Pancreas (tissue), 10 donors: ENCODE measurements at regions not wholly inside any gene's neighbourhood (a gene's known extent, or its start where the extent isn't known, plus 50 kb on each side); places are given as distances from the start of the nearest gene placed in this dataset.

ENCODE experiments used
- ATAC-seq, 4 donors: fragments of 200-7000 bp; cut with Tn5 transposase; one replicate each; pipeline versions ENCODE4 v1.8.0 to v1.9.1; 2020; ENCODE audit warnings: mild to moderate bottlenecking in 4 of 4, moderate library complexity in 4 of 4
- DNase-seq, 6 donors: peaks; one replicate each; pipeline ENCODE4 v3.0.0-alpha.2; 2020
- FAIRE-seq: peaks from 2 replicates; lab custom pipeline; 2012; peaks lifted over from hg19 to GRCh38; lab: Jason Lieb, UNC
- H3K27ac ChIP-seq, 4 donors: fragments of 200-600 bp; sonication (generic); 1 replicate in 3 of 4; 2 replicates in 1 of 4; pipeline versions ENCODE4 v1.5.0 to v1.8.0; 2020
- H3K27me3 ChIP-seq, 4 donors: fragments of 200-600 bp; one replicate each; pipeline ENCODE4 v1.8.0; 2021
- H3K36me3 ChIP-seq, 3 donors: fragments of 200-600 bp; sonication (generic) in 1 of 3; one replicate each; pipeline versions ENCODE4 v1.5.0 to v1.8.0; 2020 to 2021
- H3K4me1 ChIP-seq, 3 donors: fragments of 200-600 bp; one replicate each; pipeline ENCODE4 v1.8.0; 2021
- H3K4me3 ChIP-seq, 4 donors: fragments of 200-600 bp; sonication (generic) in 2 of 4; one replicate each; pipeline versions ENCODE4 v1.5.0 to v1.8.0; 2020 to 2021
- H3K9me3 ChIP-seq, 4 donors: fragments of 200-600 bp; one replicate each; pipeline ENCODE4 v1.8.0; 2021
- CTCF ChIP-seq, 4 donors: fragments of 200-600 bp; sonication (generic) in 3 of 4; IDR thresholded peaks; one replicate each; pipeline versions ENCODE4 v1.5.0 to v1.8.0; 2021; ENCODE audit warnings: antibody characterized with exemption in 4 of 4
- WGBS, 2 donors: extraction: QIAGEN DNeasy Blood & Tissue Kit; methylation state at CpG; one replicate each; pipeline ENCODE4 v1.1.7; 2013; 5-methylcytosine and 5-hydroxymethylcytosine counted together
- intact Hi-C, 3 donors: fragments of 100-400 bp; cut with DNase I; formaldehyde crosslinking; loops; one replicate each; pipeline versions ENCODE4 v1.11.1 to v1.14.2; 2022
- donor health status: healthy with polysubstance abuse.
- donor health status: DM: no; HTN: no; CAD: no; lungs with moderate emphysema.
- donor health status: DM: no; HTN: no; CAD: no.
- donor health status: control.
- donor health status: control.
- donor health status: Bipolar disorder and iron deficiency.
- donor health status: DM: yes; HTN: yes; CAD: no.
- donor health status: DM: no; HTN: no; CAD: no.
- donor health status: DM: no; HTN: no; CAD: no.
- donor health status: DM: yes; HTN: yes; CAD: no.

- no peak for DNase-seq
- no peak for ATAC-seq
- H3K9me3 ChIP-seq, result no peaks in the 10 kb centered on the region
- no peaks in the 10 kb centered on the region for H3K4me1 ChIP-seq
- H3K27ac ChIP-seq, result no peak overlapping the region
- no peaks in the 10 kb centered on the region for H3K27me3 ChIP-seq
- 15 to 16% methylated on average over 2 of the region's 2 CpGs for whole genome bisulfite sequencing, 2 donors
- no peak for TF ChIP-seq CTCF (IDR thresholded peaks at IDR 0.05)
- H3K4me3 ChIP-seq, result no peak overlapping the region
- no peaks in the 10 kb centered on the region for H3K36me3 ChIP-seq
- no peak for FAIRE-seq
- intact Hi-C loops, result no loop called here
These were observed 369.4 kb upstream of the GCFC2 start for GRCh38 chr2:76080154-76080553.

DNA sequence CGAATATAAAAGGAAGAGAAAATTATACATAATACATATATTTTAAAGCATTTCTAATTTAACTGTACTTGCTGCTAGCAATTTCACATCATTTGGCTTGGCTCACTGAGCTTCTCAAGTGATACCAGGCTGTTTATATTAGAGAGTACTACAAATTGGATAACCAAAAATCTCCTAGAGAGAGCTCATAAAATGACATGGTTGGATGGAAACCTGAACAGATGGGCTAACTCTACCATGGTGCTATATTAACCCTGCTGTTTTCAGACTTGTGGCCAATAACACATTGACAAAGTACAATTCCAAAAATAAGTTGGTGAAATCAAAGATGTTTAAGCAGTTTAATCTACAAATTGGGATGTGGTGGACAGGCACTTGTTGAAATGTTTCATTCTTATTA, 364.4 kb upstream of the GCFC2 start:
- FAIRE-seq, result no peak

DNA sequence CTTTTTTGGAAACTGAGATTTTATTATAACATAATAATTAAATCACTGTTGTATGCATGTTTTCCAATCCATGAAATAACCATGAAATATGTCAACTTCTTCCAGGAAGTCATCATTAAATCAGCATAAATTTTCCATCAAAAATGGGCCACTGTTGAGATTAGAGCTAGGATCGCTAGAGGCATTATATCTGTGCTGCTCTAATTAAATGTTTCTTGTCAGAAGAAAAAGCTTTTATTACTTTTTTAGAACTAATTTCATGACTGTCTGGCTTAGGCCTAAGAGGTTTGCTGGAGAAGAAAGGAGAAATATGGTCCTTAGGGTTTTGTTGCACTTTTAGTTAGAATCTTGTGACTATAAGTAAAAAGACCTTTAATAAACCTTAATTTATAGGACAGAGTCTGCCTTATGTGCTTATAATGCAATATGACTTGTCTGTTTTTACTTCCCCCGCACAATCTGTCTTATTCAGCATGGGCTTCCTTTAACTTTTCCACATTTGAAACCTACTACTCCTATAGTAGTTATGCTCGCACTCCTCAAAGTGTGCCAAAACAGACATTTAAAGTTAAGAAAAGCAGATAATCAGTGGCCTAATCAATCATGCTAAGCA, 363.4 kb upstream of the GCFC2 start:
- no peaks in the 10 kb centered on the region for H3K4me1 ChIP-seq
- H3K27me3 ChIP-seq, result no peaks in the 10 kb centered on the region
- no peak for ATAC-seq
- no peaks in the 10 kb centered on the region for H3K36me3 ChIP-seq
- no peaks in the 10 kb centered on the region for H3K9me3 ChIP-seq
- TF ChIP-seq CTCF (IDR thresholded peaks at IDR 0.05), result no peak
- intact Hi-C loops, result no loop called here
- WGBS, 2 donors, result 80 to 85% methylated on average over 3 of the region's 3 CpGs
- DNase-seq, result no peak
- no peak overlapping the region for H3K4me3 ChIP-seq
- no peak overlapping the region for H3K27ac ChIP-seq
- FAIRE-seq, result no peak

More for the DNA sequence above, 364.4 kb upstream of the GCFC2 start:
- Histone ChIP-seq H3K36me3 (no peaks in the 10 kb centered on the region), H3K4me1 (no peaks in the 10 kb centered on the region), H3K9me3 (no peaks in the 10 kb centered on the region), H3K27me3 (no peaks in the 10 kb centered on the region), H3K27ac (no peak overlapping the region), H3K4me3 (no peak overlapping the region)
- DNase-seq, result no peak
- no peak for TF ChIP-seq CTCF (IDR thresholded peaks at IDR 0.05)
- 56 to 58% methylated on average over 1 of the region's 1 CpG for WGBS, 2 donors
- intact Hi-C loops, result no loop called here
- no peak for ATAC-seq

GRCh38 chr2:76050196-76050595, 339.5 kb upstream of the GCFC2 start:
- Histone ChIP-seq H3K9me3 (no peaks in the 10 kb centered on the region), H3K4me1 (no peaks in the 10 kb centered on the region), H3K27ac (no peak overlapping the region), H3K27me3 (no peaks in the 10 kb centered on the region), H3K4me3 (no peak overlapping the region), H3K36me3 (no peaks in the 10 kb centered on the region)
- WGBS, 2 donors, result 91 to 97% methylated on average over 1 of the region's 1 CpG
- no peak for DNase-seq
- no peak for TF ChIP-seq CTCF (IDR thresholded peaks at IDR 0.05)
- intact Hi-C loops, result no loop called here
- FAIRE-seq, result no peak
- no peak for ATAC-seq

DNA sequence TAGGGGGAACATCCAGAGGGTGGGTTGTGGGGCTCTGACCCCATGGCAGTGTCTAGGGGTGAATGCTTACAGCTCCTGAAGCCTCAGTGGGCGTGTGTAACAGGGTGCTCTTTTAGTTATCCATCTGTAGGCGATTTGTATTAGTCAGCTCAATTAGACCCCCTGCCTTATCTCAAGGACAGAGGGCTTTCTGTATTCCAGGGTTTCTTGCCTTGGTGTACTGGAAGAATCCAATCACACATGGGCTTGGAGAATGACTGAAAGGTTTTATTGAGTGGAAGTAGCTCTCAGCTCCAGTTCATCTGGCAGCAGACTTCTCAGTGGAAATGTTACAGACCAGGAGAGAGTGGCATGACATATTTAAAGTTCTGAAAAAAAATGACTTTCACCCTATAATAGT, 334.0 kb upstream of the GCFC2 start:
- no peaks in the 10 kb centered on the region for H3K27me3 ChIP-seq
- H3K36me3 ChIP-seq, result no peaks in the 10 kb centered on the region
- 26 to 44% methylated on average over 2 of the region's 2 CpGs for WGBS, 2 donors
- intact Hi-C loops, result no loop called here
- no peak for ATAC-seq
- FAIRE-seq, result no peak
- no peak overlapping the region for H3K27ac ChIP-seq
- no peaks in the 10 kb centered on the region for H3K4me1 ChIP-seq
- no peak for DNase-seq
- TF ChIP-seq CTCF (IDR thresholded peaks at IDR 0.05), result no peak
- H3K9me3 ChIP-seq, result no peaks in the 10 kb centered on the region
- no peak overlapping the region for H3K4me3 ChIP-seq
